K562 (cell line): ENCODE measurements at regions not wholly inside any gene's neighbourhood (a gene's known extent, or its start where the extent isn't known, plus 50 kb on each side); places are given as distances from the start of the nearest gene placed in this dataset.

ENCODE experiments used
- BMI1 ChIP-seq: fragments of 150-350 bp; IDR thresholded peaks from 2 replicates; pipeline ENCODE4 v1.6.1; 2014; ENCODE audit warnings: low read length
- CREB3 ChIP-seq: fragments of 450-650 bp; conservative IDR thresholded peaks from 2 replicates; pipeline ENCODE4 v1.6.1; 2016; ENCODE audit warnings: missing genetic modification characterization, low read depth, mild to moderate bottlenecking, missing compliant biosample characterization, moderate library complexity
- CTBP1 ChIP-seq: fragments of 450-650 bp; IDR thresholded peaks from 2 replicates; pipeline ENCODE4 v1.6.1; 2016; ENCODE audit warnings: borderline replicate concordance
- GABPA ChIP-seq: fragments of 200-800 bp; sonication (Bioruptor generic); conservative IDR thresholded peaks from 2 replicates; pipeline ENCODE4 v1.6.1; 2016; ENCODE audit warnings: low read depth, missing genetic modification characterization, missing compliant biosample characterization
- HDAC2 ChIP-seq: fragments of 450-650 bp; IDR thresholded peaks from 2 replicates; pipeline ENCODE4 v1.6.1; 2016; ENCODE audit warnings: mild to moderate bottlenecking
- HNRNPK ChIP-seq: fragments of 200-400 bp; formaldehyde crosslinking; IDR thresholded peaks from one replicate; pipeline ENCODE4 v1.6.1; 2018; ENCODE audit warnings: mild to moderate bottlenecking, low read depth, low read length; ENCODE audit not compliant: poor library complexity, severe bottlenecking
- ILK ChIP-seq: fragments of 450-650 bp; IDR thresholded peaks from 2 replicates; pipeline ENCODE4 v1.6.1; 2016; ENCODE audit warnings: missing genetic modification characterization, low read depth, mild to moderate bottlenecking, missing compliant biosample characterization, moderate library complexity, borderline replicate concordance
- KAT2B ChIP-seq: IDR thresholded peaks from one replicate; pipeline ENCODE4 v1.6.1; 2012; ENCODE audit warnings: low read depth, mild to moderate bottlenecking, control low read depth, inconsistent platforms, low read length, moderate library complexity
- KDM1A ChIP-seq, 2 experiments: fragments of 450-650 bp; IDR thresholded peaks; 2 replicates each; pipeline ENCODE4 v1.6.1; 2016; ENCODE audit warnings: mild to moderate bottlenecking in 2 of 2
- LCOR ChIP-seq: sonication (generic); formaldehyde crosslinking; IDR thresholded peaks from 2 replicates; pipeline ENCODE4 v1.8.0; 2022; ENCODE audit warnings: mild to moderate bottlenecking, missing genetic modification reagents
- MAFF ChIP-seq: IDR thresholded peaks from 2 replicates; pipeline ENCODE4 v1.6.1; 2012; ENCODE audit warnings: low read length, improper control_type of control experiment
- MTA2 ChIP-seq: fragments of 450-650 bp; IDR thresholded peaks from 2 replicates; pipeline ENCODE4 v1.6.1; 2016; ENCODE audit warnings: low read depth
- NBN ChIP-seq: fragments of 450-650 bp; IDR thresholded peaks from 2 replicates; pipeline ENCODE4 v1.6.1; 2016; ENCODE audit warnings: low read depth, mild to moderate bottlenecking
- NFIX ChIP-seq: fragments of 250-450 bp; sonication (Bioruptor Pico); IDR thresholded peaks from 2 replicates; pipeline ENCODE4 v1.4.0; 2020; ENCODE audit warnings: low read depth, mild to moderate bottlenecking, moderate library complexity
- PHF20 ChIP-seq: fragments of 450-650 bp; IDR thresholded peaks from 2 replicates; pipeline ENCODE4 v1.6.1; 2018; ENCODE audit not compliant: partially characterized antibody
- RCOR1 ChIP-seq, 2 experiments: IDR thresholded peaks; 2 replicates each; pipeline ENCODE4 v1.6.1; 2012; ENCODE audit warnings: low read depth in 2 of 2, low read length in 2 of 2, borderline replicate concordance in 1 of 2, improper control_type of control experiment in 1 of 2
- SNIP1 ChIP-seq: fragments of 450-650 bp; IDR thresholded peaks from 2 replicates; pipeline ENCODE4 v1.7.1; 2017; ENCODE audit warnings: low read depth, mild to moderate bottlenecking
- SOX6 ChIP-seq: fragments of 450-650 bp; IDR thresholded peaks from 2 replicates; pipeline ENCODE4 v1.6.1; 2014; ENCODE audit warnings: mild to moderate bottlenecking
- SREBF1 ChIP-seq: fragments of 150-350 bp; IDR thresholded peaks from 2 replicates; pipeline ENCODE4 v1.6.1; 2014; ENCODE audit warnings: antibody characterized with exemption, low read depth, low read length, borderline replicate concordance
- SRSF3 ChIP-seq: fragments of 200-400 bp; formaldehyde crosslinking; IDR thresholded peaks from 2 replicates; pipeline ENCODE4 v1.6.1; 2016; ENCODE audit warnings: mild to moderate bottlenecking, low read length, moderate library complexity; ENCODE audit not compliant: insufficient read depth
- TAF15 ChIP-seq: fragments of 200-400 bp; formaldehyde crosslinking; IDR thresholded peaks from 2 replicates; pipeline ENCODE4 v1.6.1; 2017; ENCODE audit warnings: mild to moderate bottlenecking, low read depth, low read length, moderate library complexity
- TRIM24 ChIP-seq, 2 experiments: fragments of 450-650 bp; IDR thresholded peaks; 2 replicates each; pipeline ENCODE4 v1.6.1; 2016
- ZBTB17 ChIP-seq: fragments of 450-650 bp; formaldehyde crosslinking; IDR thresholded peaks from 2 replicates; pipeline ENCODE4 v1.4.0; 2020; ENCODE audit warnings: mild to moderate bottlenecking
- ZC3H8 ChIP-seq: fragments of 450-650 bp; IDR thresholded peaks from 2 replicates; pipeline ENCODE4 v1.6.1; 2017
- ZNF41 ChIP-seq: fragments of 250-450 bp; sonication (Bioruptor Pico); conservative IDR thresholded peaks from 2 replicates; pipeline ENCODE4 v1.4.0; 2020; ENCODE audit warnings: mild to moderate bottlenecking
- ZNF561 ChIP-seq: fragments of 450-650 bp; formaldehyde crosslinking; conservative IDR thresholded peaks from 2 replicates; pipeline ENCODE4 v1.4.0; 2020; ENCODE audit warnings: mild to moderate bottlenecking, moderate library complexity
- ZNF584 ChIP-seq: fragments of 200-800 bp; sonication (Bioruptor generic); IDR thresholded peaks from 2 replicates; pipeline ENCODE4 v1.6.1; 2016; ENCODE audit warnings: low read depth, mild to moderate bottlenecking, missing genetic modification characterization, missing compliant biosample characterization
- ZNF589 ChIP-seq: fragments of 200-800 bp; sonication (Bioruptor generic); IDR thresholded peaks from 2 replicates; pipeline ENCODE4 v1.6.1; 2016; ENCODE audit warnings: low read depth, missing genetic modification characterization, missing compliant biosample characterization
- ZNF75A ChIP-seq: fragments of 450-650 bp; formaldehyde crosslinking; IDR thresholded peaks from 2 replicates; pipeline ENCODE4 v1.4.0; 2020; ENCODE audit warnings: mild to moderate bottlenecking
- TF ChIP-seq, protein P1 (sequence below): sonication (generic); formaldehyde crosslinking; IDR thresholded peaks from 2 replicates; pipeline ENCODE4 v1.8.0; 2022; ENCODE audit warnings: mild to moderate bottlenecking, missing genetic modification reagents, borderline replicate concordance

DNA sequence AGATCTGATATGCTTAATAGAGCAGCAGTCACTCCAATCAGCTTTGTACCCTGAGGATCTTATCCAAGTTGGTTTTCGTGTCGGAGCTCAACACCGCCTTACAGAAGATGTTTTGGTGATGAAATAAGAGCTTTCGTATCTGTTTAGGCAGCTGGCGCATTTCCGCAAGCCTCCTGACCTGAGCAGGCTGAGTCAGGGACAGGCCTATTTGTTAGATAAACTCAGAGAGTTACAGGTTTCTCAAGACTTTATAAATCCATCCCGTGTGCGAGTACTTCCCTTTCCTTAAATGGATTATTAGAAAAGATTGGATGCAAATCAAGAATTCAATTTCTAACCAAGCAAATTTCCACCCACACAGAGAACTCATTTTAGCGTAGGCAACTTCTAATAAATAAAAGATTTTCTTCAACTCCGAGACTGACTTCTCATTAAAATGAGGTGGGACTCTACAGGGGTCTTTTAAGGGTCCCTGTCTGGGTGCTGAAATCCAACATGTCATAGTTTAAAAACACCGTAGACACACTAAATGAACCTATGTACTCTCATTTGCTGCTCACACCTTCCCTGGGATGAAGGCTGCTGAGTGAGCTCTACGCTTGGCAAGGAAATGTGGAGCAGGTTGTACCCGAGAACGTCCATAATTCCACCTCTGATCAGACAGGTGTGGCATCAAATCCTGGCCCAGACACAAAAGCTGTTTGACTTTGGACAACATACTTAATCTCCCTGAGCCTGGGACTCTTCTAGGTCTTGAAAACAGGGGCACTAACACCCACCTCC is 106.9 kb upstream of the F3 start (continued):
- TF ChIP-seq SRSF3: no peak
- TF ChIP-seq TAF15: no peak
- TF ChIP-seq KAT2B: no peak
- TF ChIP-seq CREB3 (tag): no peak
- TF ChIP-seq MAFF: no peak
- TF ChIP-seq TRIM24 (IDR thresholded peaks at IDR 0.05): peak; percentile 72 to 79; a peak in 3 of 4 replicates
- TF ChIP-seq, protein P1, sequence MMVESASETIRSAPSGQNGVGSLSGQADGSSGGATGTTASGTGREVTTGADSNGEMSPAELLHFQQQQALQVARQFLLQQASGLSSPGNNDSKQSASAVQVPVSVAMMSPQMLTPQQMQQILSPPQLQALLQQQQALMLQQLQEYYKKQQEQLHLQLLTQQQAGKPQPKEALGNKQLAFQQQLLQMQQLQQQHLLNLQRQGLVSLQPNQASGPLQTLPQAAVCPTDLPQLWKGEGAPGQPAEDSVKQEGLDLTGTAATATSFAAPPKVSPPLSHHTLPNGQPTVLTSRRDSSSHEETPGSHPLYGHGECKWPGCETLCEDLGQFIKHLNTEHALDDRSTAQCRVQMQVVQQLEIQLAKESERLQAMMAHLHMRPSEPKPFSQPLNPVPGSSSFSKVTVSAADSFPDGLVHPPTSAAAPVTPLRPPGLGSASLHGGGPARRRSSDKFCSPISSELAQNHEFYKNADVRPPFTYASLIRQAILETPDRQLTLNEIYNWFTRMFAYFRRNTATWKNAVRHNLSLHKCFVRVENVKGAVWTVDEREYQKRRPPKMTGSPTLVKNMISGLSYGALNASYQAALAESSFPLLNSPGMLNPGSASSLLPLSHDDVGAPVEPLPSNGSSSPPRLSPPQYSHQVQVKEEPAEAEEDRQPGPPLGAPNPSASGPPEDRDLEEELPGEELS: no peak
- TF ChIP-seq CTBP1: no peak
- TF ChIP-seq KDM1A (IDR thresholded peaks at IDR 0.05): peak; percentile 14 to 49; a peak in 1 of 4 replicates
- no peak for TF ChIP-seq BMI1
- no peak for TF ChIP-seq ZNF75A
- no peak for TF ChIP-seq ZC3H8
- TF ChIP-seq RCOR1 (IDR thresholded peaks at IDR 0.05; ENCODE audit: borderline replicate concordance in 1 of 2, low read depth in 2 of 2, low read length in 2 of 2): peak in 1 of 2 experiments; percentile 76; a peak in 2 of 4 replicates
- TF ChIP-seq NFIX: no peak
- TF ChIP-seq ZNF584: peak; percentile 79; the same call in 1 of the 2 replicates
- no peak for TF ChIP-seq SREBF1
- TF ChIP-seq MTA2: peak; percentile 56; the same call in 1 of the 2 replicates
- TF ChIP-seq SNIP1: no peak
- no peak for TF ChIP-seq ZNF561 (CRISPR knock-in tag)
- peak; percentile 58 for TF ChIP-seq GABPA (tag)
- no peak for TF ChIP-seq ZNF589 (CRISPR knock-in tag)
- TF ChIP-seq PHF20: no peak
- TF ChIP-seq NBN: no peak
- TF ChIP-seq ZNF41 (CRISPR knock-in tag): no peak
- TF ChIP-seq HNRNPK: no peak
- TF ChIP-seq SOX6: peak; percentile 35; the same call in 1 of the 2 replicates
- no peak for TF ChIP-seq ZBTB17
- no peak for TF ChIP-seq HDAC2
- TF ChIP-seq LCOR (CRISPR knock-in tag): no peak
- TF ChIP-seq ILK (tag): no peak
